ACHN (cell line): ENCODE measurements at regions not wholly inside any gene's neighbourhood (a gene's known extent, or its start where the extent isn't known, plus 50 kb on each side); places are given as distances from the start of the nearest gene placed in this dataset.
"Not testable (repeated sequence)": the region's sequence is repeated elsewhere in the genome, so short reads cannot be mapped to it uniquely, and the experiment has no call there.

Experiments used
- DNase-seq: peaks from one replicate; pipeline ENCODE4 v3.0.0-alpha.2; 2015
- in situ Hi-C: cut with HindIII; loops from 2 replicates; pipeline ENCODE4 v1.10.0; 2017; ENCODE audit warnings: low sequenced_read_pairs, low pct_ligation_motif_present, low pct_unique_long_range_greater_than_20kb

DNA sequence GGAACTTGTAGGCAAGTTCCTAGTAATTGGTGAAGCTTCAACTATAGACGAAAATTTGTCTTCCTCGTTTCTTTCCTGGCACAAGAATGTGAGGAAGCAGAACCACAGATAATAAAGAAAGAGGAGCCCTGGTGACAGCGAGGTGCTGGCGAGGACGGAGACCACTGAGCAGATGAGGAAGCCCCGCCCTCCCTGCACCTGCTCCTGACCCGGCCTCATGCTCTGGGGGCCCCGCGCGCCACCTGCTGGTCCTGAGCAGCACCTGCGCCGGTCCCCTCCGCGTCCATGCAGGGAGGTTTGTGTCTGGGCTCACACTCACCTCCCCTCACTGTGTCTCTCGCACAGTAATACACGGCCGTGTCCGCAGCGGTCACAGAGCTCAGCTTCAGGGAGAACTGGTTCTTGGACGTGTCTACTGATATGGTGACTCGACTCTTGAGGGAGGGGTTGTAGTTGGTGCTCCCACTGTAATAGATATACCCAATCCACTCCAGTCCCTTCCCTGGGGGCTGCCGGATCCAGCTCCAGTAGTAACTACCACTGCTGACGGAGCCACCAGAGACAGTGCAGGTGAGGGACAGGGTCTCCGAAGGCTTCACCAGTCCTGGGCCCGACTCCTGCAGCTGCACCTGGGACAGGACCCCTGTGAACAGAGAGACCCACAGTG is 1112.5 kb downstream of the TMEM121 start:
- in situ Hi-C loops, DNase-seq: not testable (repeated sequence)

GRCh38 chr14:106642090-106642489 is 1115.7 kb downstream of the TMEM121 start:
- in situ Hi-C loops = no loop called here
- no peak for DNase-seq

GRCh38 chr14:106642971-106643370 is 1116.6 kb downstream of the TMEM121 start:
- DNase-seq, in situ Hi-C loops: not testable (repeated sequence)

DNA sequence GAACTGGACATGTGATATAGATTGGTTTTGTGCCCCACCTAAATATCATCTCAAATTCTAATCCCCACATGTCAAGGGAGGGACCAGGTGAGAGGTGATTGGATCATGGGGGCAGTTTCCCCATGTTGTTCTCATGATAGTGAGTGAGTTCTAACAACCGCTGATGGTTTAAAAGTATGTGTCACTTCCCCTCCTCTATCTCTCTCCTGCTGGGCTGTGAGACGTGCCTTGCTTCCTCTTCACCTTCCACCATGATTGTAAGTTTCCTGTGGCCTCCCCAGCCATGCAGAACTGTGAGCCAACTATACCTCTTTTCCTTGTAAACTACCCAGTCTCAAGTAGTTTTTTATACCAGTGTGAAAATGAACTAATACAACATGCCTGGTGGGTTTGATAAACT is 1122.5 kb downstream of the TMEM121 start:
- DNase-seq, in situ Hi-C loops: not testable (repeated sequence)

DNA sequence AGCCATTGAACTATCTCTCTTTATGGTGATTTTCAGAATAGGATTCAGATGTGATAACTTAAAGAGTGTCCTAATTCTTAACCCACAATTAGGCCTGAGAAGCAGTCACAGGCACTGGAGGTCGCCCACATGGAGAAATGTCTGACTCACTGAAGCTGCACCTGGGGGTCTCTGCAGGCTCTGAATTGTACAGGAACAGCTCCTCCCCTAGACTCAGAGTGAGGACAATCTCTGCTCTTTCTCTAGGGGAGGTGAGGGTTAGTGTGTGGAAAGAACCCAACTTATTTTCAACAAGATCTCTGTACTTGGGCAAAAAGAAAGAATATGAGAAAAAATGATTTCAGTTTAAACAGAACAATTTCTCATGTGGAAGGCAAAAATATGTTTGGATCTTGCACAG is 1124.6 kb downstream of the TMEM121 start:
- DNase-seq = no peak
- in situ Hi-C loops = no loop called here

DNA sequence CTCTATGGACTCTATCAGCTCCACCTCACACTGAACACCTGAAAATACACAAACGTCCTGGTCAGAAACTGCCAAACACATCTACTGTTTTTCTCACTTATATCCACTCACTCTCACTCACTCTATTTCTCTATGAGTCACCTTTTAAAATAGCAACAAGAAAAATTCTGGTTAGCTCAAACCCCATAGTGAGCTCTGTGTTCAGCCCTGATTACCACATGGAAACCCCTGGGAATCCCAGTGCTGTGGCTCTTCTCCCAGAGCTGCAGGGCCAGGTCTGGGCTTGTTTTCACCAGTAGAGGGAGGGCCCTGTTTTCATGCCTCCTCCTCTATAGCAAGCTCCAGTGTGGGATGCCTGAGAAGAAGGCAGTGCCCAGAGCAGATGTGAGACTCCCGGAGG is 1126.1 kb downstream of the TMEM121 start:
- in situ Hi-C loops = no loop called here
- DNase-seq = no peak

- in situ Hi-C loops = no loop called here
- no peak for DNase-seq
Observed at GRCh38 chr14:106657460-106657859, 1131.1 kb downstream of the TMEM121 start.

- in situ Hi-C loops, DNase-seq: not testable (repeated sequence)
Observed at GRCh38 chr14:106658066-106658860, 1131.9 kb downstream of the TMEM121 start.

DNA sequence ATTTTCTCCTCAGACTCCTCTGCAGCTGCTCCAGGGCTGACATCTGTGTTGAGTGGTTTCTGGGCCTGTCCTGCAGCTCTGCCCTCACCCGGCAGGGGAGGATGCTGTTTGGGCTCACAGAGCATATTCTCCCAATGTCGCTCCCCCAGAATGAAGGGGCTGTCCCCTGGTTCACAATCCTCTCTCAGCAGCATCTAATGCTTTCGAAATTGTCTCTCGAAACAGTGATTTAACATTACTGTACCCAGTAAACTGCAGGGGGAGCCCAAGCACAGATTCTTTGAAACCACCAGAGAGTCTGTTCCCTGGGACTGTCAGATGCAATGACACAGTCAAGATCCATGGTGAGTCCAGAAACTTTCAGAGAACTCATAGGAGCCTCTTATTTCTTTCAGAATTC is 1135.2 kb downstream of the TMEM121 start:
- DNase-seq, in situ Hi-C loops: not testable (repeated sequence)

DNA sequence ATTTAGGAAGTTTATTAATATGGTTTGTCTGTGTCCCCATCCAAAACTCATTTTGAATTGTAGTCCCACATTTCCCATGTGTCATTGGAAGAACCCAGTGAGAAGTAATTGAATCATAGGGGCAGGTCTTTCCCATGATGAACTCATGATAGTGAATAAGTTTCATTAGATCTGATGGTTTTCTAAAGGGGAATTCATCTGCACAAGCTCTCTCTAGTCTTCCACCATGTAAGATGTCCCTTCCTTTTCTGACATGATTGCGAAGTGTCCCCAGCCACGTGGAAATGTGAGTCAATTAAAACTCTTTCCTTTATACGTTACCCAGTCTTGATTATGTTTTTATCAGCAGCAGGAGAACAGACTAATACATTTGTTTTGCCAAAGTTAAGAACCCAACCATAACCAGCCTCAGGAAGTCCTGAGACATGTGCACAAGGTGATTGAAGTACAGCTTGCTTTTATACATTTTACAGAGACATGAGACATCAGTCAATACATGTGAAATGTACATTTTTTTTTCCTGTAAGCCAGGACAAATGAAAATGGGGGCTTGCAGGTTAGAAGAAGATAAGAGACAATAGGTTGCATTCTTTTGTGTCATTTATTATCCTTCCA is 1136.7 kb downstream of the TMEM121 start:
- in situ Hi-C loops = no loop called here
- no peak for DNase-seq

DNA sequence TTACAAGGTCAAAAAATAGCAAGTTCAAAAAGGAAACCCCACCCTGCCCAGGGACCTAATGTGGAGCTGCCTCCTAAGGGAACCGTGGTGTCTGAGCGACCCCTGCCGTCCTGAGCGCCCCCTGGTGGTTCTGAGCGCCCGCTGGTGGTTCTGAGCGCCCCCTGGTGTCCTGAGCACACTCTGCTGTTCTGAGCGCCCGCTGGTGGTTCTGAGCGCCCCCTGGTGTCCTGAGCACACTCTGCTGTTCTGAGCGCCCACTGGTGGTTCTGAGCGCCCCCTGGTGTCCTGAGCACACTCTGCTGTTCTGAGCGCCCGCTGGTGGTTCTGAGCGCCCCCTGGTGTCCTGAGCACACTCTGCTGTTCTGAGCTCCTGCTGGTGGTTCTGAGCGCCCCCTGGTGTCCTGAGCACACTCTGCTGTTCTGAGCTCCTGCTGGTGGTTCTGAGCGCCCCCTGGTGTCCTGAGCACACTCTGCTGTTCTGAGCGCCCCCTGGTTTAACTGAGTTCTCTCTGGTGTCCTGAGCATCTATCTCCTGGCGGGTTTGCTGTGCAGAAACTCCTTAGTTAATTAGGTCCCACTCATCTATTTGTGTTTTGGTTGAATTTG is 1137.5 kb downstream of the TMEM121 start:
- DNase-seq, in situ Hi-C loops: not testable (repeated sequence)

DNA sequence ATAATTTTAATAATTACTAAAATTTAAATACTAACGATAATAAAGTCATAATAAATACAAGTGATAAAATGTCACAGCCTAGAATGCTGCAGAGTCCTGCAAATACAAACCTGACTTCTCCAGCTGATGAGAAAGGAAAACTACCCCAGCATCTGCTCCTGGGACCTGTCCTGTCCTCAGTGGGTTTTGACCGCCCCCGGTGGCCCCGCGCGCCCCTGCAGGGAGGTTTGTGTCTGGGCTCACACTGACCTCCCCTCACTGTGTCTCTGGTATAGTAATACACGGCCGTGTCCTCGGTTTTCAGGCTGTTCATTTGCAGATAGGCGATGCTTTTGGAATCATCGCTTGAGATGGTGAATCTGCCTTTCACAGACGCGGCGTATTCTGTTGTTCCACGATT is 1139.4 kb downstream of the TMEM121 start:
- in situ Hi-C loops = no loop called here

GRCh38 chr14:106666341-106666740 is 1140.0 kb downstream of the TMEM121 start:
- in situ Hi-C loops = no loop called here
- DNase-seq = no peak

More for the DNA sequence above, 1139.4 kb downstream of the TMEM121 start:
- no peak for DNase-seq

DNA sequence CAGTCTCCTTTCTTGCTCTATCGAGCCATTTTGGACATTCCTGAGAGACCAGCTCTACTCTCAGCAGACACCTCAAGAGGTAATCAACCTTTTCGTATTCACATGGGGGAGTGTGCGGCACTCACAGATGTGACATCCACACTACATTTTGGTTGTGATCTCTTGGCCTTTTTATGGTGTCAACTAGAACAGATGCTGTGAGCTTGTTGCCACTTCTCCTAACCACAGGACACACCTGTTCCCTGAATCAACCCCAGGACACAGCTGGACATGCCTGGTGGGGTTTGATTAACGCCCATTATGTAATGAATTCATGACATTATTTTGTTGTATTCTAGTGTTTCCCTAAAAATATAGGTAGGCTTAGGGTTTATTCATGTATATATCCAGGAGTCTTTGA is 1143.6 kb downstream of the TMEM121 start:
- no peak for DNase-seq
- in situ Hi-C loops = no loop called here

- DNase-seq, in situ Hi-C loops: not testable (repeated sequence)
Observed at GRCh38 chr14:106674093-106674492, 1147.7 kb downstream of the TMEM121 start.

- DNase-seq, in situ Hi-C loops: not testable (repeated sequence)
Observed at GRCh38 chr14:106674509-106675125, 1148.2 kb downstream of the TMEM121 start.

DNA sequence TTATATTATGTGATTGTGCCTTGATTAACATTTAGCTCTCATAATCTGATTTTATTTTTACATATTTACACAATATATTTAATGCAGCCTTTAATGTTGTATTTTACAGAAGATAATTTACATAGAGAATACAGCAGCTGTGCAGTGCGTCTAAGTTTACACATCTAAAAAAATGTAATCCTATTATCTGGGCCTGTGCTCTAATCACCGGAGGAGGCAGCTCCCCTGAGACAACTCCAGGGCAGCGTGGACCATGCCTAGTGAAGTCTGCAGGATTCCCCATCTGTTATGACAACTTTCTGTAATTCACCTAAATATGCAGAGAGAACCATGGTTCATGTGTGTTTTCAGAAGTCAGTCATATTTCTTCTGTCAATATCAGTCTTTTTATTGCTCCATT is 1149.3 kb downstream of the TMEM121 start:
- DNase-seq, in situ Hi-C loops: not testable (repeated sequence)

- no peak for DNase-seq
- in situ Hi-C loops = no loop called here
Observed at GRCh38 chr14:106679776-106680175, 1153.4 kb downstream of the TMEM121 start.

DNA sequence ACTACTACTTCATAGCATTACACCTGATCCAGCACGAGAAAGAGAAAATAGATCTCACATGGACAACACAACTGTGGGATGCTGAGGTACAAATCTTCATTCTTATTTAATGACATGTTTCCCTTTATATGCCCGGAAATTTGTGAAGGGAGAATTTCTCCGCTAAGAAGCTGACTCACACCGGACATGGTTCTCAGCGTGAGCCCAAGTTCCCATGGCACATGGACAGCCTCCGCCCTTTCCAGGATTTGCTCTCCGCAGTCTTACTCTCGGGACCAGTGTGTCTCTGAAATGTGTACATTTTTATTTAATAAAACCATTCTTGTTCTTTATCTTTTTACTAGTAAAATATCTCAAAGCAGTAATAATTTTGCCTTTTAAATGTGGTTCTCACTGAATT is 1154.8 kb downstream of the TMEM121 start:
- in situ Hi-C loops = no loop called here
- no peak for DNase-seq
